OCI-LY7 (cell line): ENCODE measurements at regions not wholly inside any gene's neighbourhood (a gene's known extent, or its start where the extent isn't known, plus 50 kb on each side); places are given as distances from the start of the nearest gene placed in this dataset.

Source experiments
- BruUV-seq: library from RNA; stranded (reverse); fragments of 400-500 nt; replicated peaks from 2 replicates; lab custom pipeline; 2021; lab: Mats Ljungman, UMichigan
- CTCF ChIA-PET: fragments of 300-600 bp; sonication (Branson Sonifier 250); formaldehyde crosslinking; loops from one replicate; lab custom pipeline; 2022; ENCODE audit warnings: antibody characterized with exemption; ENCODE audit not compliant: unreplicated experiment; lab: Charles Lee
- POLR2A ChIA-PET: fragments of 300-600 bp; sonication (Branson Sonifier 250); formaldehyde crosslinking; loops from one replicate; lab custom pipeline; 2022; ENCODE audit warnings: antibody characterized with exemption; lab: Charles Lee
- DNase-seq: peaks from one replicate; pipeline ENCODE4 v3.0.0-alpha.2; 2015; ENCODE audit warnings: low spot score
- H2AFZ ChIP-seq: fragments of 200-600 bp; sonication (generic), shearing (Covaris generic); 2 replicates; pipeline ENCODE4 v1.6.1; 2014; ENCODE audit warnings: mild to moderate bottlenecking, antibody characterized with exemption, low read length, moderate library complexity
- H3K27ac ChIP-seq: fragments of 200-600 bp; sonication (generic); 2 replicates; pipeline ENCODE4 v1.5.1; 2014; ENCODE audit warnings: mixed run types, low read depth, mild to moderate bottlenecking, moderate library complexity, low read length, inconsistent platforms; ENCODE audit not compliant: poor library complexity, severe bottlenecking
- H3K36me3 ChIP-seq: fragments of 200-600 bp; sonication (generic); 2 replicates; pipeline ENCODE4 v1.6.1; 2014; ENCODE audit warnings: mild to moderate bottlenecking, antibody characterized with exemption, low read length, moderate library complexity, mixed read lengths; ENCODE audit not compliant: insufficient read depth
- H3K4me1 ChIP-seq: fragments of 200-600 bp; sonication (generic); 2 replicates; pipeline ENCODE4 v1.5.1; 2014; ENCODE audit warnings: mild to moderate bottlenecking, low read length; ENCODE audit not compliant: insufficient read depth, poor library complexity, severe bottlenecking
- H3K4me2 ChIP-seq: fragments of 200-600 bp; sonication (generic); 2 replicates; pipeline ENCODE4 v1.6.1; 2014; ENCODE audit warnings: mild to moderate bottlenecking, low read length
- H3K4me3 ChIP-seq: fragments of 200-600 bp; sonication (generic); 2 replicates; pipeline ENCODE4 v1.5.1; 2014; ENCODE audit warnings: mild to moderate bottlenecking, low read depth, low read length; ENCODE audit not compliant: poor library complexity, severe bottlenecking
- H3K79me2 ChIP-seq: fragments of 200-600 bp; sonication (generic); 2 replicates; pipeline ENCODE4 v1.6.1; 2016; ENCODE audit warnings: low read depth, mild to moderate bottlenecking, low read length, moderate library complexity, mixed read lengths; ENCODE audit not compliant: insufficient read depth
- H3K9me2 ChIP-seq: fragments of 200-600 bp; sonication (generic); 2 replicates; pipeline ENCODE4 v1.6.1; 2016; ENCODE audit warnings: mild to moderate bottlenecking, low read length, mixed read lengths; ENCODE audit not compliant: insufficient read depth
- H3K9me3 ChIP-seq: fragments of 200-600 bp; sonication (generic); 2 replicates; pipeline ENCODE4 v1.6.1; 2014; ENCODE audit warnings: mild to moderate bottlenecking, mixed run types, low read length, mixed read lengths
- H4K20me1 ChIP-seq: fragments of 200-600 bp; sonication (generic); 2 replicates; pipeline ENCODE4 v1.6.1; 2014; ENCODE audit warnings: mild to moderate bottlenecking, antibody characterized with exemption, low read length, moderate library complexity, mixed read lengths; ENCODE audit not compliant: insufficient read depth
- EZH2phosphoT487 ChIP-seq: fragments of 200-600 bp; sonication (generic); IDR thresholded peaks from 2 replicates; pipeline ENCODE4 v1.6.1; 2018; ENCODE audit warnings: low read depth, borderline replicate concordance, mild to moderate bottlenecking, mixed run types, antibody characterized with exemption, low read length, moderate library complexity, mixed read lengths
- intact Hi-C: fragments of 100-400 bp; cut with micrococcal nuclease; formaldehyde crosslinking; loops from one replicate; pipeline ENCODE4 v1.10.0; 2022; ENCODE audit not compliant: unreplicated experiment
- TF ChIP-seq, protein P1 (sequence below): fragments of 200-600 bp; sonication (generic); conservative IDR thresholded peaks from 2 replicates; pipeline ENCODE4 v1.5.1; 2014; ENCODE audit warnings: mild to moderate bottlenecking, antibody characterized with exemption, low read length, moderate library complexity, mixed read lengths

GRCh38 chr6:18550119-18550518 is 163.0 kb downstream of the RNF144B start:
- CTCF ChIA-PET, result no interaction called here
- POLR2A ChIA-PET, result interaction anchor here (0.6 to 1.0 kb wide), 2 partner anchors 283 to 573 kb away, joined by 3 read pairs; no protein-coding TSS in a partner anchor
- Histone ChIP-seq H3K27ac (no peak overlapping the region), H3K36me3 (no peaks in the 10 kb centered on the region), H4K20me1 (no peaks in the 10 kb centered on the region), H3K79me2 (no peaks in the 10 kb centered on the region), H3K4me3 (no peak overlapping the region), H2AFZ (no peak overlapping the region), H3K4me2 (no peak overlapping the region), H3K4me1 (no peaks in the 10 kb centered on the region), H3K9me3 (peaks cover 9% of the 10 kb centered on the region; the same call in 1 of the 2 replicates), H3K9me2 (no peaks in the 10 kb centered on the region)
- no TSS peak for BruUV-seq
- intact Hi-C loops, result no loop called here
- no peak for DNase-seq
- TF ChIP-seq EZH2phosphoT487, result no peak
- TF ChIP-seq, protein P1, sequence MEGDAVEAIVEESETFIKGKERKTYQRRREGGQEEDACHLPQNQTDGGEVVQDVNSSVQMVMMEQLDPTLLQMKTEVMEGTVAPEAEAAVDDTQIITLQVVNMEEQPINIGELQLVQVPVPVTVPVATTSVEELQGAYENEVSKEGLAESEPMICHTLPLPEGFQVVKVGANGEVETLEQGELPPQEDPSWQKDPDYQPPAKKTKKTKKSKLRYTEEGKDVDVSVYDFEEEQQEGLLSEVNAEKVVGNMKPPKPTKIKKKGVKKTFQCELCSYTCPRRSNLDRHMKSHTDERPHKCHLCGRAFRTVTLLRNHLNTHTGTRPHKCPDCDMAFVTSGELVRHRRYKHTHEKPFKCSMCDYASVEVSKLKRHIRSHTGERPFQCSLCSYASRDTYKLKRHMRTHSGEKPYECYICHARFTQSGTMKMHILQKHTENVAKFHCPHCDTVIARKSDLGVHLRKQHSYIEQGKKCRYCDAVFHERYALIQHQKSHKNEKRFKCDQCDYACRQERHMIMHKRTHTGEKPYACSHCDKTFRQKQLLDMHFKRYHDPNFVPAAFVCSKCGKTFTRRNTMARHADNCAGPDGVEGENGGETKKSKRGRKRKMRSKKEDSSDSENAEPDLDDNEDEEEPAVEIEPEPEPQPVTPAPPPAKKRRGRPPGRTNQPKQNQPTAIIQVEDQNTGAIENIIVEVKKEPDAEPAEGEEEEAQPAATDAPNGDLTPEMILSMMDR, result no peak

- Histone ChIP-seq H3K36me3 (no peaks in the 10 kb centered on the region), H3K4me3 (no peak overlapping the region), H3K4me1 (no peaks in the 10 kb centered on the region), H3K79me2 (no peaks in the 10 kb centered on the region), H4K20me1 (no peaks in the 10 kb centered on the region), H3K9me3 (peaks cover 4% of the 10 kb centered on the region; the same call in 1 of the 2 replicates), H3K9me2 (no peaks in the 10 kb centered on the region), H3K27ac (no peak overlapping the region), H3K4me2 (no peak overlapping the region), H2AFZ (no peak overlapping the region)
- intact Hi-C loops, result no loop called here
- ChIA-PET CTCF (no interaction called here), POLR2A (no interaction called here)
- DNase-seq, result no peak
- TF ChIP-seq, protein P1, result no peak
- no peak for TF ChIP-seq EZH2phosphoT487
- BruUV-seq, result no TSS peak
Observed at GRCh38 chr6:18551228-18551627, 164.1 kb downstream of the RNF144B start.

GRCh38 chr6:18555750-18556149 is 168.6 kb downstream of the RNF144B start:
- H4K20me1 ChIP-seq, result no peaks in the 10 kb centered on the region
- ChIA-PET POLR2A (no interaction called here), CTCF (no interaction called here)
- no peak overlapping the region for H2AFZ ChIP-seq
- H3K4me2 ChIP-seq, result no peak overlapping the region
- no peak overlapping the region for H3K27ac ChIP-seq
- no peaks in the 10 kb centered on the region for H3K36me3 ChIP-seq
- no peaks in the 10 kb centered on the region for H3K9me3 ChIP-seq
- BruUV-seq, result no TSS peak
- H3K4me3 ChIP-seq, result no peak overlapping the region
- TF ChIP-seq, protein P1, result no peak
- no peaks in the 10 kb centered on the region for H3K4me1 ChIP-seq
- no peaks in the 10 kb centered on the region for H3K9me2 ChIP-seq
- DNase-seq, result no peak
- intact Hi-C loops, result no loop called here
- no peaks in the 10 kb centered on the region for H3K79me2 ChIP-seq
